HG03039 (cell line): ENCODE measurements at regions not wholly inside any gene's neighbourhood (a gene's known extent, or its start where the extent isn't known, plus 50 kb on each side); places are given as distances from the start of the nearest gene placed in this dataset.

Source experiments
- ATAC-seq: cut with Tn5 transposase; IDR thresholded peaks from one replicate; pipeline ENCODE4 v1.9.1; 2021; ENCODE audit warnings: mild to moderate bottlenecking, moderate library complexity; ENCODE audit not compliant: unreplicated experiment

DNA sequence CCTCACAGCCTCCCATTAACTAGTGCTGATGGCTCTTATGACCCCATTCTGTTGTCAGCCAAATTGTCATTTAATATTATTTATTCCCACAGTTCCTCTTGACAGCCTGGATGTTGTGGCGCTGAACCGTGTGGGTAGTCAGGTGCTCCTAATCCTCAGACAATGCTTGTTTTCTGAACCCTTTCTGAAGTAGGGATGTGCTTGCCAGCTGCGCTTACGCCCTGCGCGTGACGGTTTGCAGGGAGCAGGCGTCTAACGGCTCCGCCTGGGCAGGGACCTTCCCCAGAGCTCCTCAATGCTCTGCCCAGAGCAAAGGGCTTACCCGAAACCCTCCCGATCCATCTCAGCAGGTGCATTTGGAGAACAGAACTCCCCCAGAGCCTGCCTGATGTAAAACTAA lies 358.2 kb upstream of the MYT1L start:
- ATAC-seq, result no peak

- ATAC-seq, result no peak
These were observed 357.2 kb upstream of the MYT1L start for GRCh38 chr2:2688254-2688653.

DNA sequence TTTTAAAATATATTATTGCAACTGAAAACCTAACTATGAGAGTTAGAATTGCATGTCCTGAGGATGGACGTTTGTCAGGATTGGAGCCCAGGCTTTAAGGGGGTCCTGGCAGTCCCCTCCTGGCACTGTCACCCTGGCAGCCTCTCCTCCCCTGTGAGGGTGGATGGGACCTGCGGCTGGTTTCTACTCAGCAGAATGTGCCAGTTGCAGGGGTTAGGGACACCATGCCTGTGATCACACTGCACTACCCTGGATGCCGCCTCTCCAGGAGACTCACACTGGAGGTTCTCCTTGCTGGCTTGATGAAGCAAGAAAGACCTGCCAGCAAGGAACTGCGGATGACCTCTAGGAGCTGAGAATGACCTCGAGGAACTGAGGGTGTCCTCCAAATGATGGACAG lies 356.7 kb upstream of the MYT1L start:
- no peak for ATAC-seq

GRCh38 chr2:2686222-2686621 lies 355.1 kb upstream of the MYT1L start:
- no peak for ATAC-seq

GRCh38 chr2:2683606-2684224 lies 352.6 kb upstream of the MYT1L start:
- ATAC-seq, result no peak

DNA sequence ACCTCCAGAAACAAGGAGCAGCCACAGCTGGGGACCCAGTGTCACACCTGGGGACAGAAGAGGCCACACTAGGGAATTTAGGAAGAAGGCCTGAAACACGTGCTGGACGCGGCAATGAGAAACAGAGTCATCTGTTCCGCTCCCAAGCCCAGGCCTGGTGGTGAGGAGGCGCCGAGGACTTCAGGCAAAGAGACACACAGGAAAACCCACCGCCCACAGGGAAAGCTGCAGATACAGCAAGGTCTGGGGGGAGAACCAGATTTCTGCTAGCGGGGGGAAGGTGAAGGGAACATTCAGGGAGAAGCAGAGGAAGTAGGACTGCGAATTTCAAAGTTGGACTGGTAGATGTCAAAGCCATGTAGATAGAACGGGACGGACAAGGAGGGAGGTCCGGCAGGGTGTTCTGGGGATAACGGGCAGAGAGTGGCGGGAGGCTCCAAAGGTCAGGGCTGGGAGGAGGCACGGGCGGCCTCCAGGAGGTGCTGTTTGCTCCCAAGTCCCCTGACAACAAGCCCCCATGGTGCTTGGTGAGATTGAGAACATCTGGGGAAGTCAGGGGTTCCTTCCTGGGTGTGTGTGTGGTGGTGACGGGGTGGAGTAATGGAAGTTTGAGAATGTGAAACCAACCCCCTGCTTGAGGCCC lies 351.7 kb upstream of the MYT1L start:
- no peak for ATAC-seq

- no peak for ATAC-seq
These were observed 350.7 kb upstream of the MYT1L start for GRCh38 chr2:2681711-2682251.

- no peak for ATAC-seq
These were observed 350.0 kb upstream of the MYT1L start for GRCh38 chr2:2681085-2681484.

DNA sequence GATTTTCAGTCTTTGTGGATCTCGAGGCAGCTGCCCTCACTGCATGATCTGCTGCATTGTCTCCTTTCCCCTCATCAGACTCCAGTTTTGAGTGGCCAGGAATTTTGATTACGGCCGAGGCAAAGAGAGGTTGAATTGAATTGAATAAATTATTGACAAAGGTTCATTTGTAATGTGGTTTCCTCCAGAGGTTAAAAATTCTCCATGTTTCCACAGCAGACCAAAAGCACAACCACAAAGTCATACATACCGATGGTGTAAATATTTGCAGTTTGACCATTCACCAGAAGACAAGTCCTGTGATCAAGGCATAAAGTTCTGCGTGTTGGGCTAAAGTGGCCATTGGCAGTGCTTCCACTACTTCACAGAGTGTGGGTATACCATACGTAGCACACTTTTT lies 343.8 kb upstream of the MYT1L start:
- no peak for ATAC-seq

GRCh38 chr2:2673406-2673805 lies 342.3 kb upstream of the MYT1L start:
- ATAC-seq, result no peak

DNA sequence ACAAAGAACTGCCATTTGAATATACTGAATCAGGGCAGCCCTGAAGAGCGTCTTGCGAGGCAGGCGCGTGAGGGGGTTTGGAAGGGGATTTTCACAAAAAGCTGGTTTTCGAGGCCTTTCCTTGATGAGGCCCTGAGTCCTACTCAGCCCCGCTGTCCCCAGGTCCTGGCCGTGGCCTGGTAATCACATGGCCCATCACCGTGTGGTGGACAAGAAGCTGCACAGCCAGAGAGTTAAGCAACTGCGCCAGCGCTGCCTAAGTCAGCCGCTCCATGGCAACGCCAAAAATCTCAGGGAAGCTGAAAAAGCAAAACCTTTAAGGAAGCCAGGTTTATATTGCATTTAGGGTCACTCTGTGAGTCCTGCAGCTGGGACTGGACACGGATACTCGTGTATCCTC lies 341.2 kb upstream of the MYT1L start:
- no peak for ATAC-seq

- ATAC-seq, result no peak
These were observed 340.8 kb upstream of the MYT1L start for GRCh38 chr2:2671826-2672225.

DNA sequence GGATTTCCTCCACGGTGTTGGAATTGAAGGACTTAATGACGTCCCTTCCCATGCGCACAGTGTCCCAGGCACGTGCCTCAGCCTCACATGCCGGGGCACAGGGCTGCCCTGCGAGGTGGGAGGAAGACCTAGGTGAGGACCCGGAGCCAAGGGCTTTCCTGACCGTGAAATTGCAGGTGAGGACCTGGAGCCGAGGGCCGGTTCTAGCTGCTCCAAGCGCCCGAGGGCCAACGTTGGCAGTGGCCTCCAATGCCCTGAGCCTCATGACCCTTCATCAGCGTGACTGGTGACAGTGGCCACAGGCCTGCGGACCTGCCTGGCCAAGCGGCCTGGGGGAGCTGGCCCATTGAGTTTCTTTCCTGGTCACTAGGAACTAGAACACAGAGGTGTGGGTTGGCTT lies 338.2 kb upstream of the MYT1L start:
- no peak for ATAC-seq

GRCh38 chr2:2668681-2669265 lies 337.7 kb upstream of the MYT1L start:
- no peak for ATAC-seq

- no peak for ATAC-seq
These were observed 336.6 kb upstream of the MYT1L start for GRCh38 chr2:2667690-2668089.

DNA sequence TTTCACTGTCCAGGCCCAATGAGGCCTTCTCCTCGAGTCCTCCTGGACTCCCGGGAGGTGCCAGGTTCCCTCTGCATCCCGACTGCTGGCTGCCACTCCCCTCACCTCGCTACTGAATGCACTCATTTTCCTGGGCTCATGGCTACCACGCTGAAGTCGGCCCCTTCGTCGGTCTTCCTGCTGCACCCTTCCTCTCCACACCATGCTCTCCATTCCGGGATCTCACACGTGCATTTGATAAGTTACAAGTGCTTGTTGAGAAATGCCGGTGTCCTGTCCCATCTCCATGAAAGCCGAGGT lies 334.7 kb upstream of the MYT1L start:
- ATAC-seq, result no peak

DNA sequence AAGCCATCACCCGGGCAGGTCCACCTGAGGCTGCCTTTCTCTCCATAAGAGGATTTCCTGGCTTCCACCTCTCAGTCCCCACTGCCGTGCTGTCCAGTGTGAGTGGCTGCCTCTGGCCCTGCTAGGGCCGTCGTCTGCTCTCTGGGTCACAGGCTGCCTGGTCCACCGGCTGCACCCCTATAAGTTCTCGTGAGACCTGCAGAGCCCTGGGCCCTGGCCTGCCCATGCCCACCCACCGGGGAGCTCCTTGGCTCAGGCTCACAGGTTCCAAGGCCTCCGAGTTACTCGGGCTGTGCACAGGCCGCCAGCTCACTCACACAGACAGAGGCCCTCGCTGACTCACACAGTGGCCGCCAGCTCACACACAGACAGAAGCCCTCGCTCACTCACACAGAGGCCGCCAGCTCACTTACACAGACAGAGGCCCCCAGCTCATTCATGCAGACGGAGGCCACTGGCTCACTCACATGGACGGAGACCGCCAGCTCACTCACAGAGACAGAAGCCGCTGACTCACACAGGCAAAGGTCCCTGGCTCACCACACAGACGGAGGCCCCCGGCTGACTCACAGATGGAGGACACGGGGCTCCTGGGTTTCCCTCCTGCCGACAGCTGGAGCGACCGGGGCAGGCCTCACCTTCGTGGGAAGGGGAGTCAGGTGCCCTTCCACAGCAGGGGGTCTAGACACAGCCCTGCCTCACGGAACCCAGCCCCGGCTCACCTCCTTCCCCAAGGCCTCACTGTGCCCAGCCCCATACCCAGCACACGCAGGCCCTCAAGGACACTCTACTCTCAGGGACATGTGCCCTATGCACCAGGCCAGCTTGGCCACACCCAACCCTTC lies 334.1 kb upstream of the MYT1L start:
- no peak for ATAC-seq

- ATAC-seq, result no peak
These were observed 332.4 kb upstream of the MYT1L start for GRCh38 chr2:2663401-2664036.

DNA sequence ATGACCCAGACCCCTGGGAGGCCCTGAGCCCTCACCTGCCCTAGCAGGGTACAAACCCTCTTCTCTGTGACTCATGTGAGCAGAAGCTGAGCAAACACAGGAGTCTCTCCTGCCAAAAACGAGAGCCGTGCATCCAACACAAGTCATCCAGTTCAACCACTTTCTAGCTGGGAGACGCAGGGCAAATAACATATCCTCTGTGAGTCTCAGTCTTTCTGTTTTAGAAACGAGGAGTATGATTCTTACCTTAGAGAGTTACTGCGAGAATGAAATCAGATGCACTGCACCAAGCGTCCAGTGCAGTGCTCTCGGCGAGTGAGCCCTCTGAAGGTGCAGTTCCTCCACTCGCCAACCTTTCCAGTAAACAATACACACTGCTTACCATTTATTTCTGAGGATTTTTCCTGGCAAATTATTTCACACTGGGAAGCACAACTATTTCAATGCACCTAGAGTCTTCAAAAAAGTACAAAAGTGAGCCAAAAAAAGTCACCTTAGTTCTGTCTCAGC lies 331.8 kb upstream of the MYT1L start:
- ATAC-seq, result no peak

DNA sequence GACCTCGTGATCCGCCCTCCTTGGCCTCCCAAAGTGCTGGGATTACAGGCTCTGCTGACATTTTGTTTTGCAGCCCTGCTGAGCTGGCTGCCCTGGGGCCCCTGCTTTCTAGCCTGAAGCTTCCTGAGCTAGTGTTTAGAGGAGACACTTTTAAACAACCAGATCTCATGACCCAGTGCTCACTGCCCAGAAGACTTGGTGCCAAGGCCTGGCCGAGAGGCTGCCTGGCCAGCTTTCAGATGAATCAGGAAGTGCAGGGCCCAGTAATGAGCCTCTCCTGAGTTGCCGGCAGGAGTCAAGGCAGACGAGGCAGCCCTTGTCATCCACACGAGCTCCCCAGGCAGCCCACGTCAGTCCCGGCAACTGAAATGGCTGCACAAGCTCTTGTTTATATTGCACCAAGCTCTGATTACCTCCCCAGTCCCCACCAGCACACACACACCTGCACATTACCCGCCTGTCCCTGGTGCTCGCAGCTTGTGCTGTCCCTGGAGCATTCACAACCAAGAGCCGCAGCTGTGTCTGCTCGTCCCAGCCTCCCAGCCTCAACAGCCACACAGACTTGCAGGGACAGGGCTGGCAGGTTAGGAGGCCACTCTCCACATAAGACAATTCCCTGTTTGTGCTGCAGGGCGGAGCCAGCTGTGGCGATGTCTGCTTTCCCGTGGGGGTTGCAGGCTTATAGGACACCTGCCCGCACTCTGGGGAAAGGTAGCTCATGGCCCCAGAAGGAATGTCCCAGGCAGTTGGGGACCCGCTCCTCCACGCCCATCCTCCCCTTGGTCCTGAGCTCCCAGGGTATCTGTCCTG lies 331.2 kb upstream of the MYT1L start:
- ATAC-seq, result no peak
